Lung (tissue), 11 donors: ENCODE measurements at regions not wholly inside any gene's neighbourhood (a gene's known extent, or its start where the extent isn't known, plus 50 kb on each side); places are given as distances from the start of the nearest gene placed in this dataset.

ENCODE experiments used
- ATAC-seq: fragments of 200-7000 bp; cut with Tn5 transposase; one replicate; pipeline ENCODE4 v1.9.1; 2020; ENCODE audit warnings: moderate number of reproducible peaks; ENCODE audit not compliant: insufficient read depth, low FRiP score
- DNase-seq, 3 donors: peaks; one replicate each; pipeline ENCODE4 v3.0.0-alpha.2; 2013 to 2017
- H3K27ac ChIP-seq, 2 donors: one replicate each; pipeline ENCODE4 v1.5.1; 2013; ENCODE audit warnings: mild to moderate bottlenecking in 2 of 2, moderate library complexity in 2 of 2, control low read depth in 1 of 2, inconsistent platforms in 1 of 2, low read depth in 1 of 2, low read length in 1 of 2
- H3K27me3 ChIP-seq, 3 donors: one replicate each; pipeline ENCODE4 v1.5.1; 2013; ENCODE audit warnings: low read length in 2 of 3; ENCODE audit not compliant: control insufficient read depth in 3 of 3, insufficient read depth in 3 of 3
- H3K36me3 ChIP-seq, 4 donors: one replicate each; pipeline ENCODE4 v1.5.1; 2013; ENCODE audit warnings: low read length in 4 of 4, mild to moderate bottlenecking in 1 of 4, moderate library complexity in 1 of 4; ENCODE audit not compliant: control insufficient read depth in 4 of 4, insufficient read depth in 4 of 4
- H3K4me1 ChIP-seq, 5 donors: one replicate each; pipeline ENCODE4 v1.5.1; 2013; ENCODE audit warnings: low read length in 5 of 5, mild to moderate bottlenecking in 2 of 5, moderate library complexity in 1 of 5; ENCODE audit not compliant: control insufficient read depth in 5 of 5, insufficient read depth in 5 of 5
- H3K4me3 ChIP-seq: one replicate; pipeline ENCODE4 v1.5.1; 2013; ENCODE audit warnings: mild to moderate bottlenecking, control low read depth, moderate library complexity
- H3K9ac ChIP-seq, 2 donors: one replicate each; pipeline ENCODE4 v1.5.1; 2013; ENCODE audit warnings: low read length in 2 of 2, control low read depth in 1 of 2; ENCODE audit not compliant: insufficient read depth in 1 of 2
- H3K9me3 ChIP-seq, 4 donors: one replicate each; pipeline ENCODE4 v1.5.1; 2013; ENCODE audit warnings: low read length in 3 of 4, mild to moderate bottlenecking in 1 of 4, moderate library complexity in 1 of 4; ENCODE audit not compliant: control insufficient read depth in 4 of 4, insufficient read depth in 3 of 4
- CTCF ChIP-seq: IDR thresholded peaks from 2 replicates; pipeline ENCODE4 v1.5.1; 2012; ENCODE audit warnings: mild to moderate bottlenecking; ENCODE audit errors: control extremely low read depth, extremely low read depth
- WGBS, 2 donors: extraction: QIAGEN DNeasy Blood & Tissue Kit; methylation state at CpG; one replicate each; pipeline ENCODE4 v1.1.7; 2013; 5-methylcytosine and 5-hydroxymethylcytosine counted together
- donor health status: control.
- donor health status: control.
- donor health status: Bipolar disorder and iron deficiency.
- donor health status: healthy.
- donor health status: DM: yes; HTN: yes; CAD: no.

DNA sequence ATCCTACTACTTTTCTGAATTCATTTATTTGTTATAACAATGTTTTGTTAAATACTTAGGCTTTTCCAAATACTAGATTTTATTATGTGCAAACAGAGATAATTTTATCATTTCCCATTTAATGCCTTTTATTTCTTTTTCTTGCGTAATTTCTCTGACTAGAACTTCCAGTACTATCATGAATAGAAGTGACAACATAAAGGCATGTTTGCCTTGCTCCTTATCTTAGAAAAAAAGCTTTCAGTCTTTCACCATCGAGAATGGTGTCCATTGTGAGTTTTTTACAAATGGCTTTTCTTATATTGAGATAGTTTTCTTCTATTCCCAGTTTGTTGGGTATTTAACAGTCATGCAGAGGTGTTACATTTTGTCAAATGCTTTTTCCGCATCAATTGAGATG lies 453.1 kb upstream of the ZP4 start:
- ATAC-seq (no peak), DNase-seq (peak in 2 of 3 donors; percentile 64)
- no peaks in the 10 kb centered on the region for H3K36me3 ChIP-seq
- H3K27me3 ChIP-seq = no peaks in the 10 kb centered on the region
- H3K4me1 ChIP-seq = no peaks in the 10 kb centered on the region
- TF ChIP-seq CTCF = no peak
- H3K9me3 ChIP-seq = no peaks in the 10 kb centered on the region
- WGBS, 2 donors = 57 to 82% methylated on average over 3 of the region's 3 CpGs
- H3K9ac ChIP-seq = no peak overlapping the region
- no peak overlapping the region for H3K27ac ChIP-seq
- H3K4me3 ChIP-seq = no peak overlapping the region

- Histone ChIP-seq H3K27me3 (no peaks in the 10 kb centered on the region), H3K36me3 (no peaks in the 10 kb centered on the region), H3K9ac (no peak overlapping the region), H3K9me3 (peaks cover 0 to 3% (median 0%) of the 10 kb centered on the region in 4 donors), H3K27ac (no peak overlapping the region), H3K4me1 (no peaks in the 10 kb centered on the region), H3K4me3 (no peak overlapping the region)
- no peak for ATAC-seq
- no peak for DNase-seq
- 83 to 87% methylated on average over 2 of the region's 2 CpGs for WGBS, 2 donors
- TF ChIP-seq CTCF = no peak
Measured at GRCh38 chr1:238341395-238341794, 450.7 kb upstream of the ZP4 start.

DNA sequence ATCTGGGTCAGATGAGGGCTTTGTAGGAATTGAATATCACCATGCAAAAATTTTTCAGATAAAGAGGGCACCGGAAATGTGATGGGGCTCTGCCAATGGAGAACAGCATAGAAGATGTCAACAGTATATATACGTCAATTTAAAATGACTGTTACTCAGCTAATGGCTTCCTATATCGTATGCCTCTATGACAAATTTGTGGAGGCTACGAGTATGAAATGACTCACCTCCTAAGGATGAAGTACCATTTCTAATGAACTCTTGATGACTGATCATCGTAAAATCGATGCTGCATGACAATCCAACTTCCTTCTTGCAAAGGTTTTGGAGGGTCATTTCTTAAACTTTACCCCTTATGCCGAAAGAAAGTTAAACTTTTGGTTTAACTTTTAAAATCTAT lies 450.3 kb upstream of the ZP4 start:
- 84 to 92% methylated on average over 7 of the region's 7 CpGs for WGBS, 2 donors
- Histone ChIP-seq H3K9me3 (peaks cover 0 to 3% (median 0%) of the 10 kb centered on the region in 4 donors), H3K4me1 (no peaks in the 10 kb centered on the region), H3K27me3 (no peaks in the 10 kb centered on the region), H3K9ac (no peak overlapping the region), H3K27ac (no peak overlapping the region), H3K4me3 (no peak overlapping the region), H3K36me3 (no peaks in the 10 kb centered on the region)
- DNase-seq (no peak), ATAC-seq (no peak)
- no peak for TF ChIP-seq CTCF

- 62 to 70% methylated on average over 7 of the region's 7 CpGs for WGBS, 2 donors
- H3K9ac ChIP-seq = no peak overlapping the region
Measured at GRCh38 chr1:238336531-238336930, 445.8 kb upstream of the ZP4 start.

More at GRCh38 chr1:238336531-238336930, 445.8 kb upstream of the ZP4 start:
- H3K4me3 ChIP-seq = no peak overlapping the region
- no peaks in the 10 kb centered on the region for H3K4me1 ChIP-seq
- no peaks in the 10 kb centered on the region for H3K27me3 ChIP-seq
- ATAC-seq (no peak), DNase-seq (no peak)
- H3K27ac ChIP-seq = no peak overlapping the region
- peaks cover 0 to 3% (median 0%) of the 10 kb centered on the region in 4 donors for H3K9me3 ChIP-seq
- no peak for TF ChIP-seq CTCF
- no peaks in the 10 kb centered on the region for H3K36me3 ChIP-seq
